ENCODE measurements at regions not wholly inside any gene's neighbourhood (a gene's known extent, or its start where the extent isn't known, plus 50 kb on each side); places are given as distances from the start of the nearest gene placed in this dataset.
"Not testable (repeated sequence)": the region's sequence is repeated elsewhere in the genome, so short reads cannot be mapped to it uniquely, and the experiment has no call there.

DNA sequence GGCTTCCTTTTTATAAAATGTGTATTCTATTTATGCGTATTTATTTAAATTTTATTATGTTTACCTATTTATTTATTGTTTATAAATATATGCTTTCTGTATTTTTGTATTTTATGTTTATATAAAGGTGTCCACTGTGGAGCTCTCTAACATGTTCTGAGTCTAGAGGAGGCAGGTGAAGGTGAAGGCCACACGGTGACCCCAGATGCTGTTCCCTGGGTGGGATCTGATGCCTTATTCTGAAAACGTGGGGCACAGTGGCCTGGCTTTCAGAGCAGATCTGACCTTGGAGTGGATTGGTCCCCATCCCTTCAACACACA lies 104.7 kb upstream of the SLC7A14 start:
- Histone ChIP-seq H3K4me3 (no peak overlapping the region), H3K27me3 (no peaks in the 10 kb centered on the region), H3K27ac (replicated peaks in 1 of 4) (no peak overlapping the region), H3K9me3 (no peaks in the 10 kb centered on the region), H3K4me1 (peaks cover 0 to 14% (median 11%) of the 10 kb centered on the region in 4 donors), H3K36me3 (no peaks in the 10 kb centered on the region)
- DNase-seq (ENCODE audit: extremely low spot score): no peak
- TF ChIP-seq, protein P1, sequence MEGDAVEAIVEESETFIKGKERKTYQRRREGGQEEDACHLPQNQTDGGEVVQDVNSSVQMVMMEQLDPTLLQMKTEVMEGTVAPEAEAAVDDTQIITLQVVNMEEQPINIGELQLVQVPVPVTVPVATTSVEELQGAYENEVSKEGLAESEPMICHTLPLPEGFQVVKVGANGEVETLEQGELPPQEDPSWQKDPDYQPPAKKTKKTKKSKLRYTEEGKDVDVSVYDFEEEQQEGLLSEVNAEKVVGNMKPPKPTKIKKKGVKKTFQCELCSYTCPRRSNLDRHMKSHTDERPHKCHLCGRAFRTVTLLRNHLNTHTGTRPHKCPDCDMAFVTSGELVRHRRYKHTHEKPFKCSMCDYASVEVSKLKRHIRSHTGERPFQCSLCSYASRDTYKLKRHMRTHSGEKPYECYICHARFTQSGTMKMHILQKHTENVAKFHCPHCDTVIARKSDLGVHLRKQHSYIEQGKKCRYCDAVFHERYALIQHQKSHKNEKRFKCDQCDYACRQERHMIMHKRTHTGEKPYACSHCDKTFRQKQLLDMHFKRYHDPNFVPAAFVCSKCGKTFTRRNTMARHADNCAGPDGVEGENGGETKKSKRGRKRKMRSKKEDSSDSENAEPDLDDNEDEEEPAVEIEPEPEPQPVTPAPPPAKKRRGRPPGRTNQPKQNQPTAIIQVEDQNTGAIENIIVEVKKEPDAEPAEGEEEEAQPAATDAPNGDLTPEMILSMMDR (IDR thresholded peaks at IDR 0.05): no peak
- WGBS: 80% methylated on average over 3 of the region's 3 CpGs
- intact Hi-C loops (cut with DNase I): loop anchor here (10.0 kb wide), 1 partner anchor 276 kb away; the partner anchor contains the start of gene CLDN11

DNA sequence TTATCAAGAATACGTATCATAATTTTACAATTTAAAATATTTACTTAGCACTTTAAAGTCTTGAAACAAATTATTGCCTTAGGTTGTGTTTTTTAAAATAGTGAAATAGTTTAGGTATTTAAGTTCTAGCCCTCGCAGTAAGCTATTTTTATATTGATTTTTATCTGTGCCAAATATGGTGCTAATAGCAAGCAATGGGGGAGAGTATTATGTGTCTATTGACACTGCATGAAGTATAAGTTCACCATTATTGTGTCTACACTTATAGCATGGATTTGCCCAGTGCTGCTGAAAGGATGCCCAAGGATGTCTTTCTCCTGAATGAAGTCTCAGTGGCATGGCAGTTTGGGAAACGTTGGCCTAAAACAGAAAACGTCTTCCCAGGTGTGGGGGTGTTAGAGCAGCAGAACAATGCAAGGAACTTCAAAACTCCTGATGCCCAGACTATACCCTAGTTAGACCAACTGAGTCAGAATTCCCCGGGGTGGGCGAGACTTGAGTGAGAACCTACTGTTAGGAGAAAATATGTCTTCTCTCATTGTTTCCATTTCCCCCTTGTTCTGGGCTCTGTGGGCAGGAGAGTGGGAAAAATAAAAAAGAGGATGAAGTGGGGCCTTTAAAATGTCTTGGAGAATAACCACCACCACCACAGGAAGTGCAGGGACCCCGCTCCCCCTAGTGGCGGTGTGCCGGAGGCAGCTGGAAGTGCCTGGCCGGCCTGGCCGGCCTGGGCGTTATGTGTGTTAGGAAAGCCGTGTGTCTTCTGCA lies 104.2 kb upstream of the SLC7A14 start:
- intact Hi-C loops (cut with DNase I): loop anchor here (10.0 kb wide), 1 partner anchor 275 kb away; the partner anchor contains the start of gene CLDN11
- Histone ChIP-seq H3K9me3 (no peaks in the 10 kb centered on the region), H3K27ac (replicated peaks in 1 of 4) (no peak overlapping the region), H3K27me3 (no peaks in the 10 kb centered on the region), H3K4me1 (peaks cover 0 to 14% (median 11%) of the 10 kb centered on the region in 4 donors), H3K4me3 (no peak overlapping the region), H3K36me3 (no peaks in the 10 kb centered on the region)
- no peak for DNase-seq (ENCODE audit: extremely low spot score)
- WGBS: 67% methylated on average over 13 of the region's 13 CpGs
- TF ChIP-seq, protein P1 (IDR thresholded peaks at IDR 0.05): peak; percentile 30 to 59 (median 46)
- TF ChIP-seq POLR2AphosphoS5 (IDR thresholded peaks at IDR 0.05) (no peak), EP300 (IDR thresholded peaks at IDR 0.05) (no peak), POLR2A (IDR thresholded peaks at IDR 0.05; ENCODE audit: low read depth) (no peak)

DNA sequence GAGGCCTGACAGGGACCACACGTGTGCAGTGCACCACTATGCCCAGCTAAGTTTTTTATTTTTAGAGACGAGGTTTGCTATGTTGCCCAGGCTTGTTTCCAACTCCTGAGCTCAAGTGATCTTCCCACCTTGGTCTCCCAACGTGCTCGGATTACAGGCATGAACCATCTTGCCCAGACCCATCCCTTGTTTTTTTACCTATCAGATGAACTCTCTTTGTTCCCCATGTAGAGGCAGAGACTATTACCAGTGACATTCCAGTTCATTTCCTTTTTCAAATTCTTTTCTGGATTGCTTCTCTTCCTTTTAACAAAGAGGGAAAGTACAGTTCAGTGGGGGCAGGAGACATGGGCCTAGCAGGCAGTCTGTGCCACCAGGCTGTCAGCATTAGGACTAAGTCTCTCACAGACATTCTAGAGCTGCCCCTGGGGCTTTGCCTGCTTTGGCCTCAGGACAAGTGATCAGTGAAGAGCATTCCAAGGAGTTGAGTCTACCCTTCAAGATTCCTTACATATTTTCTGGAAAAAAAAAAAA lies 103.5 kb upstream of the SLC7A14 start:
- no peak overlapping the region for H3K4me3 ChIP-seq
- H3K36me3 ChIP-seq: no peaks in the 10 kb centered on the region
- TF ChIP-seq POLR2AphosphoS5 (IDR thresholded peaks at IDR 0.05) (no peak), POLR2A (IDR thresholded peaks at IDR 0.05; ENCODE audit: low read depth) (no peak), EP300 (IDR thresholded peaks at IDR 0.05) (no peak)
- TF ChIP-seq, protein P1 (IDR thresholded peaks at IDR 0.05): no peak
- DNase-seq (ENCODE audit: extremely low spot score): no peak
- no peaks in the 10 kb centered on the region for H3K9me3 ChIP-seq
- peak overlapping the region in 2 of 4 donors; percentile 34 to 41 for H3K27ac ChIP-seq (replicated peaks in 1 of 4)
- no peaks in the 10 kb centered on the region for H3K27me3 ChIP-seq
- intact Hi-C loops (cut with DNase I): no loop called here
- 67% methylated on average over 4 of the region's 4 CpGs for WGBS
- peaks cover 0 to 14% (median 11%) of the 10 kb centered on the region in 4 donors for H3K4me1 ChIP-seq

DNA sequence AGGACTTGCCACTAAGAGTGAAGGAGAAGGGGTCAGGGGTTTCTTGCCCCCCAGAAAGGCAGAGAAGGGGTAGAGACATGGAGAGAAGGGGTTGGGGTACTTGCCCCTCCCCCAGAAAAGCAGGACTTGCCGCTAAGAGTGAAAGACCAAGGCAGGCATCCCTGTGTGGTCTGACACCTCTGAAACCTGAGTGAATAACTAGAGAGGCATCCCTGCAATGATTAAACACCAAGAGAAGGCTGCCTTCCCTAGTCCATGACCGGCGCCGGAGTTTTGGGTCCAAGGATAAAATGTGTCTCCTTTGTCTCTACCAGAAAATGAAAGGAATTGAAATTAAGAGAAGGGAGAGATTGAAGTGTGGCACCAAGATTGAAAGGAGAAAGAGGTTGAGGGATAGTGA lies 102.3 kb upstream of the SLC7A14 start:
- WGBS: 95% methylated on average over 4 of the region's 4 CpGs
- DNase-seq (ENCODE audit: extremely low spot score); H3K27me3 ChIP-seq; H3K4me3 ChIP-seq; H3K36me3 ChIP-seq; intact Hi-C loops (cut with DNase I); H3K27ac ChIP-seq (replicated peaks in 1 of 4); H3K9me3 ChIP-seq: not testable (repeated sequence)
- peaks cover 0 to 14% (median 11%) of the 10 kb centered on the region in 4 donors for H3K4me1 ChIP-seq

DNA sequence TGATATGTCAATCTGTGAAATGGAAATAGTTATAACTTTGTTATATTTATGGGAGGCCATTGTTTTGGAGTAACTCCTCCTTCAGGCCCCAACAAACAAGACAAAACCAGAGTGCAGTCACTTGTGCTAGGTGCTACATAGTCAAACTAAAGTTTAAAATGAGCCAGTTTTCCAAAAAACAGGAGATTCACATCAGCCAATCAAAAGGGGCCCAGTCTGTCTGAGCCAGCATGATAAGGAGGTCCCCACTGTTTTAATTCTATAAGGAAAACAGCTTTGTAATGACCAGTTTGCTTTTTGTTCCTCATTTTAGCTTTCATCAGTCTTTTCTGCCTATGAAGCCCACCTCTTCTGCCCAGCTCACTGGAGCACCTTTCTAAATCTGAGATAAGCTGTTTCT lies 94.7 kb upstream of the SLC7A14 start:
- Histone ChIP-seq H3K9me3 (no peaks in the 10 kb centered on the region), H3K4me3 (no peak overlapping the region), H3K4me1 (no peaks in the 10 kb centered on the region), H3K27me3 (no peaks in the 10 kb centered on the region), H3K36me3 (no peaks in the 10 kb centered on the region), H3K27ac (replicated peaks in 1 of 4) (no peak overlapping the region)
- TF ChIP-seq, protein P1 (IDR thresholded peaks at IDR 0.05): no peak
- TF ChIP-seq EP300 (IDR thresholded peaks at IDR 0.05): no peak
- no peak for TF ChIP-seq POLR2A (IDR thresholded peaks at IDR 0.05; ENCODE audit: low read depth)
- no peak for TF ChIP-seq POLR2AphosphoS5 (IDR thresholded peaks at IDR 0.05)
- no peak for DNase-seq (ENCODE audit: extremely low spot score)
- intact Hi-C loops (cut with DNase I): no loop called here

Data from esophagus muscularis mucosa (tissue), 4 donors.